Chondrocyte (in vitro differentiated cells): ENCODE measurements at regions not wholly inside any gene's neighbourhood (a gene's known extent, or its start where the extent isn't known, plus 50 kb on each side); places are given as distances from the start of the nearest gene placed in this dataset.
A peak's percentile ranks its signal among the peaks of the same experiment; 100 is the strongest.

Source experiments
- DNase-seq: peaks from one replicate; pipeline ENCODE4 v3.0.0; 2021; ENCODE audit warnings: mixed read lengths, low spot score
- H3K27ac Mint-ChIP-seq: one replicate; pipeline ENCODE4 v1.8.0; 2021; ENCODE audit warnings: mild to moderate bottlenecking, moderate library complexity, mixed read lengths; ENCODE audit not compliant: unreplicated experiment
- H3K27me3 Mint-ChIP-seq: 2 replicates; pipeline ENCODE4 v1.8.0; 2021; ENCODE audit warnings: low read depth, mixed read lengths
- H3K36me3 Mint-ChIP-seq: 2 replicates; pipeline ENCODE4 v1.8.0; 2021; ENCODE audit warnings: low read depth, mixed read lengths
- H3K4me1 Mint-ChIP-seq: 2 replicates; pipeline ENCODE4 v1.8.0; 2021; ENCODE audit warnings: low read depth, mild to moderate bottlenecking, mixed read lengths
- H3K4me3 Mint-ChIP-seq: one replicate; pipeline ENCODE4 v1.8.0; 2021; ENCODE audit warnings: mild to moderate bottlenecking, moderate library complexity, mixed read lengths; ENCODE audit not compliant: unreplicated experiment
- H3K9me3 Mint-ChIP-seq: 2 replicates; pipeline ENCODE4 v1.8.0; 2021; ENCODE audit warnings: low read depth, mixed read lengths
- CTCF ChIP-seq: fragments of 200-600 bp; sonication (generic); IDR thresholded peaks from 2 replicates; pipeline ENCODE4 v1.5.0; 2021; ENCODE audit warnings: antibody characterized with exemption, mild to moderate bottlenecking, moderate library complexity

DNA sequence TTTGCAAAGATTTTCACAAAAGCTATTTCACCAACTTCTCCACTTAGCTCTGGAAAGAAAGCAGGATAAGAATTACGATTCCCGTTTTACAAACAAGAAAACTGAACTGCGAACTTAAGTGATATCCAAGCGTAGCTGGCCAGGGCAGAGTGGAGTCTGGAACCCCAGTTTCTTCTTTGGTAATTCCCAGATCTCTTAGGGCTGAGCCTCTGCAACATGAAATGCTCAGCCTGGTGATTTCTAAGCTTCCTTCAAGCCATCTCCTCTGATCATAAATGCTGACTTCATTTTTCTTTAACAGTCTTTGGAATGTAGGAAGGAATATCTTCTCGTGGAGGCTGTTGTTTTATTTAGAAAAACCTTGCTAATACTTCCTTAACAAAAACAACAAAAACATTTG, 620.0 kb downstream of the CCDC171 start:
- Mint-ChIP-seq H3K27me3 (no peaks in the 10 kb centered on the region), H3K4me1 (no peaks in the 10 kb centered on the region), H3K36me3 (no peaks in the 10 kb centered on the region), H3K4me3 (no peak overlapping the region), H3K27ac (no peak overlapping the region), H3K9me3 (no peaks in the 10 kb centered on the region)
- no peak for TF ChIP-seq CTCF
- no peak for DNase-seq

DNA sequence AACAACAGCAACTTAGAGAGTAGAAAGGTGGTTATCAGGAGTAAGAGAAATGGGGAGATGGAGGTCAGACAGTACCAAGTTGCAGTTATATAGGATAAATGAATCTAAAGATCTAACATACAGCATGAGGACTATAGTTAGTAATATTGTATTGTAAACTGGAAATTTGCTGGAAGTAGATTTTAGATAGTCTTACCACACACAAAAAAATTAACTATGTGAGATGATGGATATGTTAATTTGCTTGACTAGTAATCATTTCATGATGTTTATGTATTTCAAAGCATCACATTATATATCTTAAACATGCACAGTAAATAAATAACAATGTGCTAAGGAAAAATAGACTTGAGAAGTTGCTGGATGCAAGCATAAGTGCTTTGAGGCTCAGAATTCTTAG, 622.1 kb downstream of the CCDC171 start:
- H3K9me3 Mint-ChIP-seq = no peaks in the 10 kb centered on the region
- H3K36me3 Mint-ChIP-seq = no peaks in the 10 kb centered on the region
- no peak for TF ChIP-seq CTCF
- peaks cover 5% of the 10 kb centered on the region for H3K4me1 Mint-ChIP-seq
- H3K27ac Mint-ChIP-seq = no peak overlapping the region
- no peak for DNase-seq
- H3K27me3 Mint-ChIP-seq = no peaks in the 10 kb centered on the region
- H3K4me3 Mint-ChIP-seq = no peak overlapping the region

DNA sequence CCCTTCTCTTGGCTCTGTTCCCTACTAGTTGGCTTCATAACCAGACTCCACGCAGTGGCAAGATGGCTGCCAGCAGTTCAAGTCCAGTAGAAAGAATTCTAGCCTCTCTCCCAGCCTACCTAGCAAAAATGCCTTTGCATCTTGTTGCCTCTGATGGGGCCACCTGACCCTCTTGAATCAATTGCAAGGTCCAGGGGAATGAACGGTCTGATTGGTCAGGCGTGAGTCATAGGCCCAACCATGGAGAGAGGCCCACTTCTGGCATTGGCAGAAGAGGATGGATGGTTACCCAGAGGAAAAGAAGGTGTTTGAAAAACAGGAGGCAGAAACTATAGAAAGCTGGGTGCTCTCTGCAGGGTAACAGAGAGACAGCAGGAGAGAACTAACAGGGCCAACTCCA, 622.6 kb downstream of the CCDC171 start:
- no peak overlapping the region for H3K4me3 Mint-ChIP-seq

DNA sequence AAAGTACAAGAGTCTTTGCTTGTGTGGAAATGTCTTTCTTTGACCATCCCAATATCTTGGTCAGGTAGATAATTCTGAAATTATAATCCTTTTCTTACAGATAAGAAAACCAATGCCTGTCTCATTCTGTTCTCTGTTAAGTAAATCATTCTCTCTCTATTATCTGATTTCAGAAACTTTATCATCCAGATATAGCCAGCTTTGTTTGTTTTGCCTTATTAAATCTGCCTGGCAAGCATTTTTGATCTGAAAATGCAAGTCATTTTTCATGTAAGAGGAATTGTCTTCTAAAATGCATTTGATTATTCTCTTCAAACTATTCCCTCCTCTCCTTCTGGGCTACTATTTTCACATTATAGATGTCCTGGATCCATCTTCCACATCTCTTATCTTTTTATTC, 625.5 kb downstream of the CCDC171 start:
- H3K4me3 Mint-ChIP-seq = no peak overlapping the region
- H3K36me3 Mint-ChIP-seq = no peaks in the 10 kb centered on the region
- peaks cover 22% of the 10 kb centered on the region for H3K4me1 Mint-ChIP-seq
- TF ChIP-seq CTCF = no peak
- no peaks in the 10 kb centered on the region for H3K9me3 Mint-ChIP-seq
- no peak for DNase-seq
- no peak overlapping the region for H3K27ac Mint-ChIP-seq
- H3K27me3 Mint-ChIP-seq = no peaks in the 10 kb centered on the region

More for the DNA sequence above, 622.6 kb downstream of the CCDC171 start:
- no peaks in the 10 kb centered on the region for H3K36me3 Mint-ChIP-seq
- H3K9me3 Mint-ChIP-seq = no peaks in the 10 kb centered on the region
- H3K4me1 Mint-ChIP-seq = peaks cover 10% of the 10 kb centered on the region
- no peak overlapping the region for H3K27ac Mint-ChIP-seq
- TF ChIP-seq CTCF = no peak
- H3K27me3 Mint-ChIP-seq = no peaks in the 10 kb centered on the region
- DNase-seq = no peak

- Mint-ChIP-seq H3K9me3 (no peaks in the 10 kb centered on the region), H3K27ac (peak overlapping the region; percentile 22), H3K36me3 (no peaks in the 10 kb centered on the region), H3K27me3 (no peaks in the 10 kb centered on the region), H3K4me3 (no peak overlapping the region), H3K4me1 (peaks cover 22% of the 10 kb centered on the region)
- TF ChIP-seq CTCF = no peak
- no peak for DNase-seq
These were observed 626.7 kb downstream of the CCDC171 start for GRCh38 chr9:16179566-16179965.
